ENCODE measurements at regions not wholly inside any gene's neighbourhood (a gene's known extent, or its start where the extent isn't known, plus 50 kb on each side); places are given as distances from the start of the nearest gene placed in this dataset.

- TF ChIP-seq, protein P1, sequence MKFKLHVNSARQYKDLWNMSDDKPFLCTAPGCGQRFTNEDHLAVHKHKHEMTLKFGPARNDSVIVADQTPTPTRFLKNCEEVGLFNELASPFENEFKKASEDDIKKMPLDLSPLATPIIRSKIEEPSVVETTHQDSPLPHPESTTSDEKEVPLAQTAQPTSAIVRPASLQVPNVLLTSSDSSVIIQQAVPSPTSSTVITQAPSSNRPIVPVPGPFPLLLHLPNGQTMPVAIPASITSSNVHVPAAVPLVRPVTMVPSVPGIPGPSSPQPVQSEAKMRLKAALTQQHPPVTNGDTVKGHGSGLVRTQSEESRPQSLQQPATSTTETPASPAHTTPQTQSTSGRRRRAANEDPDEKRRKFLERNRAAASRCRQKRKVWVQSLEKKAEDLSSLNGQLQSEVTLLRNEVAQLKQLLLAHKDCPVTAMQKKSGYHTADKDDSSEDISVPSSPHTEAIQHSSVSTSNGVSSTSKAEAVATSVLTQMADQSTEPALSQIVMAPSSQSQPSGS (tag by site-specific recombination; IDR thresholded peaks at IDR 0.05; ENCODE audit: low read depth): no peak
- no peak for TF ChIP-seq KLF8 (tag by site-specific recombination; IDR thresholded peaks at IDR 0.05)
- no peak for TF ChIP-seq ZNF433 (tag by site-specific recombination; IDR thresholded peaks at IDR 0.05; ENCODE audit: low read depth)
- no peak for TF ChIP-seq ZNF629 (tag by site-specific recombination; IDR thresholded peaks at IDR 0.05)
- TF ChIP-seq, protein P2, sequence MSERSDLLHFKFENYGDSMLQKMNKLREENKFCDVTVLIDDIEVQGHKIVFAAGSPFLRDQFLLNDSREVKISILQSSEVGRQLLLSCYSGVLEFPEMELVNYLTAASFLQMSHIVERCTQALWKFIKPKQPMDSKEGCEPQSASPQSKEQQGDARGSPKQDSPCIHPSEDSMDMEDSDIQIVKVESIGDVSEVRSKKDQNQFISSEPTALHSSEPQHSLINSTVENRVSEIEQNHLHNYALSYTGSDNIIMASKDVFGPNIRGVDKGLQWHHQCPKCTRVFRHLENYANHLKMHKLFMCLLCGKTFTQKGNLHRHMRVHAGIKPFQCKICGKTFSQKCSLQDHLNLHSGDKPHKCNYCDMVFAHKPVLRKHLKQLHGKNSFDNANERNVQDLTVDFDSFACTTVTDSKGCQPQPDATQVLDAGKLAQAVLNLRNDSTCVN (tag by site-specific recombination; optimal IDR thresholded peaks at IDR 0.05): no peak
- no peak for TF ChIP-seq SP2 (tag by site-specific recombination; IDR thresholded peaks at IDR 0.05)
- TF ChIP-seq, protein P3, sequence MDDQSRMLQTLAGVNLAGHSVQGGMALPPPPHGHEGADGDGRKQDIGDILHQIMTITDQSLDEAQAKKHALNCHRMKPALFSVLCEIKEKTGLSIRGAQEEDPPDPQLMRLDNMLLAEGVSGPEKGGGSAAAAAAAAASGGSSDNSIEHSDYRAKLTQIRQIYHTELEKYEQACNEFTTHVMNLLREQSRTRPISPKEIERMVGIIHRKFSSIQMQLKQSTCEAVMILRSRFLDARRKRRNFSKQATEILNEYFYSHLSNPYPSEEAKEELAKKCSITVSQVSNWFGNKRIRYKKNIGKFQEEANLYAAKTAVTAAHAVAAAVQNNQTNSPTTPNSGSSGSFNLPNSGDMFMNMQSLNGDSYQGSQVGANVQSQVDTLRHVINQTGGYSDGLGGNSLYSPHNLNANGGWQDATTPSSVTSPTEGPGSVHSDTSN (CRISPR knock-in tag; IDR thresholded peaks at IDR 0.05): no peak
- TF ChIP-seq FEZF1 (tag by site-specific recombination; IDR thresholded peaks at IDR 0.05): no peak
- TF ChIP-seq ZBTB8A (tag by site-specific recombination; IDR thresholded peaks at IDR 0.05): no peak
- no peak for TF ChIP-seq ZNF138 (tag by site-specific recombination; IDR thresholded peaks at IDR 0.05; ENCODE audit: borderline replicate concordance)
- TF ChIP-seq OSR2 (tag by site-specific recombination; IDR thresholded peaks at IDR 0.05): no peak
- no peak for TF ChIP-seq ZBTB1 (tag by site-specific recombination; IDR thresholded peaks at IDR 0.05)
- Histone ChIP-seq H3K36me3 (ENCODE audit: control insufficient read depth in 2 of 2, insufficient read depth in 1 of 2, low read length in 2 of 2) (no peaks in the 10 kb centered on the region), H3K4me1 (ENCODE audit: control insufficient read depth, insufficient read depth, low read length) (no peaks in the 10 kb centered on the region), H3K27ac (ENCODE audit: extremely low read depth, low read depth, low read length) (no peak overlapping the region), H3K4me3 (ENCODE audit: low read depth, low read length) (no peak overlapping the region), H3K9me3 (ENCODE audit: control insufficient read depth, insufficient read depth, low read depth, low read length) (no peaks in the 10 kb centered on the region)
- ChIA-PET POLR2A (no interaction called here), CTCF (no interaction called here)
Measured at GRCh38 chr16:54341892-54342776, 55.5 kb upstream of the IRX3 start.

- ChIA-PET POLR2A (no interaction called here), CTCF (no interaction called here)
- H3K4me1 ChIP-seq (ENCODE audit: control insufficient read depth, insufficient read depth, low read length): no peaks in the 10 kb centered on the region
- H3K4me3 ChIP-seq (ENCODE audit: low read depth, low read length): no peak overlapping the region
- no peaks in the 10 kb centered on the region for H3K36me3 ChIP-seq (ENCODE audit: control insufficient read depth in 2 of 2, insufficient read depth in 1 of 2, low read length in 2 of 2)
- H3K27ac ChIP-seq (ENCODE audit: extremely low read depth, low read depth, low read length): no peak overlapping the region
- peak; percentile 59; the same call in 1 of the 2 replicates for TF ChIP-seq KLF1 (tag by site-specific recombination; IDR thresholded peaks at IDR 0.05)
- no peak for TF ChIP-seq ZNF580 (tag by site-specific recombination; IDR thresholded peaks at IDR 0.05)
- peak; percentile 50; the same call in 1 of the 2 replicates for TF ChIP-seq KLF9 (tag by site-specific recombination; IDR thresholded peaks at IDR 0.05; ENCODE audit: low read depth)
- H3K9me3 ChIP-seq (ENCODE audit: control insufficient read depth, insufficient read depth, low read depth, low read length): no peaks in the 10 kb centered on the region
Measured at GRCh38 chr16:54340531-54340930, 53.9 kb upstream of the IRX3 start.

- CTCF ChIA-PET: no interaction called here
- TF ChIP-seq ZNF366 (tag by site-specific recombination; conservative IDR thresholded peaks at IDR 0.05) (peak; percentile 48), SP3 (tag by site-specific recombination; IDR thresholded peaks at IDR 0.05) (peak; percentile 80), ZFHX2 (tag by site-specific recombination; conservative IDR thresholded peaks at IDR 0.05) (peak; percentile 98), ZNF169 (tag by site-specific recombination; IDR thresholded peaks at IDR 0.05) (no peak), ZNF501 (tag by site-specific recombination; IDR thresholded peaks at IDR 0.05) (no peak), ZNF37A (tag by site-specific recombination; IDR thresholded peaks at IDR 0.05) (no peak), ZNF416 (tag by site-specific recombination; IDR thresholded peaks at IDR 0.05) (no peak), CTCF (tag by site-specific recombination; IDR thresholded peaks at IDR 0.05) (no peak)
- TF ChIP-seq, protein P4, sequence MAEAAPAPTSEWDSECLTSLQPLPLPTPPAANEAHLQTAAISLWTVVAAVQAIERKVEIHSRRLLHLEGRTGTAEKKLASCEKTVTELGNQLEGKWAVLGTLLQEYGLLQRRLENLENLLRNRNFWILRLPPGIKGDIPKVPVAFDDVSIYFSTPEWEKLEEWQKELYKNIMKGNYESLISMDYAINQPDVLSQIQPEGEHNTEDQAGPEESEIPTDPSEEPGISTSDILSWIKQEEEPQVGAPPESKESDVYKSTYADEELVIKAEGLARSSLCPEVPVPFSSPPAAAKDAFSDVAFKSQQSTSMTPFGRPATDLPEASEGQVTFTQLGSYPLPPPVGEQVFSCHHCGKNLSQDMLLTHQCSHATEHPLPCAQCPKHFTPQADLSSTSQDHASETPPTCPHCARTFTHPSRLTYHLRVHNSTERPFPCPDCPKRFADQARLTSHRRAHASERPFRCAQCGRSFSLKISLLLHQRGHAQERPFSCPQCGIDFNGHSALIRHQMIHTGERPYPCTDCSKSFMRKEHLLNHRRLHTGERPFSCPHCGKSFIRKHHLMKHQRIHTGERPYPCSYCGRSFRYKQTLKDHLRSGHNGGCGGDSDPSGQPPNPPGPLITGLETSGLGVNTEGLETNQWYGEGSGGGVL (tag by site-specific recombination; IDR thresholded peaks at IDR 0.05): peak; percentile 24; the same call in 1 of the 2 replicates
Measured at GRCh38 chr16:54336631-54337204, 50.1 kb upstream of the IRX3 start.

More at GRCh38 chr16:54336631-54337204, 50.1 kb upstream of the IRX3 start:
- POLR2A ChIA-PET: no interaction called here
- H3K36me3 ChIP-seq (ENCODE audit: control insufficient read depth in 2 of 2, insufficient read depth in 1 of 2, low read length in 2 of 2): no peaks in the 10 kb centered on the region
- 0 out of 2 replicates have a peak, but pooled peaks cover 2% of the 10 kb centered on the region for H3K4me1 ChIP-seq (ENCODE audit: control insufficient read depth, insufficient read depth, low read length)
- H3K9me3 ChIP-seq (ENCODE audit: control insufficient read depth, insufficient read depth, low read depth, low read length): no peaks in the 10 kb centered on the region
- no peak overlapping the region for H3K27ac ChIP-seq (ENCODE audit: extremely low read depth, low read depth, low read length)
- H3K4me3 ChIP-seq (ENCODE audit: low read depth, low read length): no peak overlapping the region
